ENCODE measurements at regions not wholly inside any gene's neighbourhood (a gene's known extent, or its start where the extent isn't known, plus 50 kb on each side); places are given as distances from the start of the nearest gene placed in this dataset.

DNA sequence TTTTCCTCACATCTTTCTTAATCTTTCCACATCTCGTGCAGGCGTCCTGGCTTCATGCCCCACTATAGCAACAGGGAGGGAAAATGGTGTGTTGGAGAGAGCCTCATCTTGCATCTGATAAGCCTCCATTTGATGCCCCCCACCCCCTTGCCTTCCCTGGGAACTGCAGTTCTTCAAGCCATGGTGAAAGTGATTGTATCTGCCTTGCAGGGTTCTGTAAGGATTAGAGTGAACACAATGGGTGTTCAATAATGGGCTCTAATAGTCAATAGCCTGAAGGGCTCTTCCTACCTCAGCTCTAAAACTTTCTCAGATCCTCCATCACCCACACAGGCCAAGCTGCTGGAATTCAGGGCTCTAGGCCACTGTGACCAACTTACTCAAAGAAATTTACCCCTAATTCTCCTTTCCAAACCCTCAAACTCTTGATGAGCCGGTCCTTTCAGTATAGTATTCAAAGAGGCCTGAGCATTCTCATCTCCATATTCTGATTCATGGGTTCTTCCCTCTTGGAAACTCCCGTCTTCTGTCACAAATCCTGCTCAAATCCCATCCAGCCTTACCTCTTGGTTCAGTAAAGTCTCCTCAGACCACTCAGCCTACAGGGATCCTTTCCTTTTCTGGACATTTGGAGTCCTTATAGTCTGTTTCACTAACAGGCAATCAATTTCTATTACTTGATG is 128.3 kb upstream of the TRIM2 start:
- no peak for DNase-seq (ENCODE audit: low read depth)

GRCh38 chr4:153076861-153077260 is 127.4 kb upstream of the TRIM2 start:
- DNase-seq (ENCODE audit: low read depth) = no peak

DNA sequence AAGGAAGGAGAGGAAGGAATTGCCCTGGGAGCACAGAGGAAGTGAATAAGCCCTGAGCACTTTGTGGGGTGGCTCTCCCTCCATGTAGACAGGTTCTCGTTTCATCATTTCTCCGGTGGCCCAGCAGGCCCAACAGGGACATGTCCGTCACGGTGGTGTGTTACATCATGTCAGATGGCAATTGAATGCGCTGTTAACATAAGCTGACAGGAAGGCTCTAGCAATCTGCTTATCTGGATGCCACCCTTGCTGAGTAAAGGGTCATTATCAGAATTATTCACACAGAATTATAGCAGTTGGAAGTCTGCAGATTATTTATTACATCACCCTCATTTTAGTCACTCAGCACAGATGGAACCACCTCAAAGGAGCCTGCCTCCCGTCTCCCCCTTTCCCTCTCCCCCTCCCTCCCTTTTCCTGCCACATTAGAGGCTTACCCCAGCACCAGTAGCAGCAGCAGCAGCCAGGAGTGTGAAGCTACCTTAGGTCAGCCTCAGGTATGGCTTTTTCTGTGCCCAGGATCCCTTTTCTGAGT is 124.3 kb upstream of the TRIM2 start:
- DNase-seq (ENCODE audit: low read depth) = no peak

DNA sequence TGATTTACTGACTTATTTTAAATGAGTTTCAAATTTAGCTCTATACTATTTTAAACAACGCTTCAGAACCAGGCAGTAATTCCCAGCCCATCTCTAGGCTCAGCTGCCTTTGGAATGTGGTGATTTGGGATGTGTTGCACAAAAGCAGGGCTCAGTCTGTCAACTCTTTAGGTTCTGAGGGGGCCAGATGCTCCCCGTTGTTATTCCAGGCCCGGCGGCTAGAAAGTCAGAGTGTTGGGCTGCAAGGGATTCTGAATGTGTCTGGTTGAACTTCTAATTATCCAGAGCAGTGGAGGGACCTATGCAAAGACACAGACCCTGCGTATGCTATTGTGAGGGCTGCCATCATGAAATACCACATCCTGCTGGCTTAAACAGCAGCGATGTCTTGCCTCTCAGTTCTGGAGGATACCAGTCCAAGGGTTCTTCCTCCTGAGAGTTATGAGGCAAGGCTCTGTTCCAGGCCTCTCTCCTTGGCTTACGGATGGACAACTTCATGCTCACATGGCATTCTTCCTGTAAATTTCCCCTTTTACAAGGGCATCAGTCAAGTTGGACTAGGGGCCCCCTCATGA is 123.2 kb upstream of the TRIM2 start:
- DNase-seq (ENCODE audit: low read depth) = no peak

- DNase-seq (ENCODE audit: low read depth) = no peak
These were observed 122.5 kb upstream of the TRIM2 start for GRCh38 chr4:153081693-153082092.

GRCh38 chr4:153082322-153083301 is 121.6 kb upstream of the TRIM2 start:
- peak; percentile 35 for DNase-seq (ENCODE audit: low read depth)

DNA sequence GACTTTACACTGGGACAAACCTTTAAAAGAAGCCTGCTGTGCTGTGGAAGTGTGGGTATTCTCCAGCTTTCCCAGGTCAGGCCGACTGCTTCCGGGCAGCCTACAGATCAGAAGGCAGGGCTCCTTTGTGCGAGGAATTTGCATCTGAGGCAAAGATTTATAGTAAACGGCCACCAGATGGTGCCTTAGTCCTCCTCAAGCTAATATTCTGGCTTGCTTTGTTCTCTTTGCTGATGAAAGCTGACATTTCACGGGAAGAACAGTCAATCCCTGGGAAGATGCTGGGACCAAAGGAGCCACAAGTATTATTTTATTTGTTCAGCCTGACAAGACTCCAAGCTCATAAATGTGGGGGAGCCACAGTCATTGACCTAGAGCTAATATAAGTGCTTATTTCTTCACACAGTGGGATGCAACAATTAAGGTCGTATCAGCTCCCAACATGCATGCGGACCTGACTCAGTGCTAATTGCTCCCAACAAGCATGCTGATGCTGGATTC is 120.7 kb upstream of the TRIM2 start:
- DNase-seq (ENCODE audit: low read depth) = peak; percentile 78

DNA sequence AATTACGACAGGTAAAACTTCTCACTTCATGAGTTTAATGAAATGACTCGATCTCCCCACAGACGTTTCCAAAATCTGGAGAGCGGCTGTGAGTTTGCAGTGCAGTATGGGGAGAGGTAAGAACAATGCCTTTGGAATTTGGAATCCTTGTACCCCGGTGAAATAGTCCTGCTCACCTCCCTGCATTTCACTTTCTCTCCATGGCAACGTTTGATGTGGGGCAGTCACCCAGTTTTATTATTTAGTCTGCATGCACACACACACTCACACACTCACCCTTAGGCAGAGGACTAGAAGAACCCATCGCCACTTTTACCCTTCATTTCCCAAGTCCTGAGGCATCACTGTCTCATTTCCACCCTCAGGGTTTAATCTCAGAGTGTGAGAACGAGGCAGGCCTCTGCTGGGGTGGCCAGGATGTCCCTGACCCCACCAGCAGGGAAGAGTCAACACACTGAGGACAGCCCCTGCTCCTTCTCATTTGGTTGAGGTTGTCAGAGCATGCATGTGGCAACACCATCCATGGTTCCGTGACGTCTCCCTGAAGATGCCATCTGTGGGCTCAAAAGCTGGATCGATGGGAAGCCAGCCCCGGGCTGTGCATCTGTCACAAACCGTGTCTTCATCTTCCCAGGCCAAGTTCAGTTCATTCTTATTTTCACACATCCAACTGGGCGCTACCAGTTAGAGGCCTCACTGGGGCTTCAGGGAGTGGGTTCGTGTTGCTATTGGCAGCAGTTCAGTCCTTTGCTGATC is 119.8 kb upstream of the TRIM2 start:
- DNase-seq (ENCODE audit: low read depth) = no peak

DNA sequence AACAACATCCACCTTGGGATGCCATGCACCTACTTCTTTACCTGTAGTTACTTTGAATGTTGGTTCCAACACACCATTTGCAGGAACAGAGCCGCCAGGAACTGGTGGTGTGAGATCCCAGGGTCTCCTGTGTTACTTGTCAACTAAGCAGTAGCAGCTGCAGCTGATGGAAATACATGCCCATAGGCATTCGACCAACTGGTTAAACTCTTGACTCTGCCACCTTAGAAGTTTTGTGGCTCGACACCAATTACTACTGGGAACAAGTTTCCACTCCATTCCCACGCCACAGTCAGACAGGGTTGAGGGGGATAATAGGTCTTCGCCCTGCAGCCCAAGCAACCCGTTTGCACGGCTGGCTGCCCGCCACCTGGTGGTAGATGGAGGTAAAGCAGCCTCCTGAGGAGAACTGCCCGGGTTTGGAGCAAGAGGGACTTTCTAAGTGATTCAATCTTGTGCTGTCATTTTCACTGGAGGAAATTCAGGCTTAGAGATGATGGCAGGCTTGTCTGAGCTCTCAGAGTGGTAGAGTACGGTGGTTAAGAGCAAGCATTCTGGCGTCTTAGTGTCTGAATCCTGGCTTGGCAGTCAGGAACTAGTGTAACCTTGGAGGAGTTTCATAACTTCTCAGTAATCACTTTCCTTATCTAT is 119.1 kb upstream of the TRIM2 start:
- DNase-seq (ENCODE audit: low read depth) = peak; percentile 53

DNA sequence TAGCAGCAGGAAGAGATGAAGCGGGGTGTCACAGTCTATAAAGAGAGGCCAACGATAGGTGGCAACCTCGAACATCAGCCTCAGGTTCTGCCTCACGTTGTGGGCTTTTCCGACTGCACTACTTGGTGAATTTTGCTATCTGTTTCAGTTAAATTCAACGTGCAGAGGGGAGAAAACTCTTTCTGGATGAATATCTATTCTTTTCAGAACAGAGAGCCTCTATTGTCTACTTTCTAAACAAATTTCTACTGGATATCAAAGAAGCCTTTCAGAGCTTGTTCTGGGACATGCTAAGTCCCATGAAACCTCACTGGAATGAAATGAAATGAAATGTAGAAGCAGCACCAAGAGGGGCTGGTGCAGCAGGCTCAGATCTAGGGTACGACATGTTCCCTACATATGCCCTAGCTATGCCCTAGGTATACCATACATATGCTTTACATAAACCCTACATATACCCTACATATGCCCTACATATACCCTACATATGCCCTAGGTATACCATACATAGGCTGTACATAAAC is 116.5 kb upstream of the TRIM2 start:
- no peak for DNase-seq (ENCODE audit: low read depth)

DNA sequence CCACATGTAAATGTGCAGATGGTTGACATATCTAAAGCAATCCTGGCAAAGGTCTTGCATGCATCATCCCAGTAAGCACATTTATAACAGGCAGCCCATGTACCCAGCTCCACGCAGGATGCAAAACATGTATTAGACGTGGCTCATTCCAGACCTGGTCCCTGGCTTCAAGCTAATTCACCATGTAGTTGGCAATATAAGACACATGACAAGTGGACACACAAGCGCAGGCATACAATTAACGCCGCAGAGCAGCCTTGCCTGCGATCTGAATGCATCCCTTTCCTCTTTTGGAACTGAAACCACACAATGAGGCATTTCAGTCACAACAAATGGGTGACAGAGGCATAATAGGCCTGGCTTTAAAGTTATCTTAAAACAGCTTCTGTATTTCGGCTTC is 114.5 kb upstream of the TRIM2 start:
- DNase-seq (ENCODE audit: low read depth) = no peak

GRCh38 chr4:153090181-153090580 is 114.1 kb upstream of the TRIM2 start:
- no peak for DNase-seq (ENCODE audit: low read depth)

- DNase-seq (ENCODE audit: low read depth) = no peak
These were observed 113.4 kb upstream of the TRIM2 start for GRCh38 chr4:153090670-153091385.

GRCh38 chr4:153093396-153093795 is 110.8 kb upstream of the TRIM2 start:
- no peak for DNase-seq (ENCODE audit: low read depth)

DNA sequence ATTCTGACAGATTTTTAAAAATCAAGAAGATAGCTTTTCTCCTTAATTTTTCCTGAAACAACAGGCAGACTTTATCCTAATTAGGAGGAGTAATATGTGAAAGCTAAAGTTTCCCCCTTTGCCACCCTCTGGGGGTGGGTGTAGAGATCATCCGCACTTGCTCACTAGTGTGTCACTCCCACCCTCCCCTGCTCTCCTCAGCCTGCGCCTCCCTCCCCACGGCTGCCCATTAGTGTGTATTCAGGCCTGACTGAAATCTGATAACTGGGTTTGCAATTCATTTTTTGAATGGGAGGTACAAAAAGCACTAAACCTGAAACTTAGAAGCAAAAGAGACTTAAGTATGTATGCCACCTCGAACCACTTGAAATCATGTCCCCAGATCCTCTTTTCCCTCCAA is 110.4 kb upstream of the TRIM2 start:
- no peak for DNase-seq (ENCODE audit: low read depth)

DNA sequence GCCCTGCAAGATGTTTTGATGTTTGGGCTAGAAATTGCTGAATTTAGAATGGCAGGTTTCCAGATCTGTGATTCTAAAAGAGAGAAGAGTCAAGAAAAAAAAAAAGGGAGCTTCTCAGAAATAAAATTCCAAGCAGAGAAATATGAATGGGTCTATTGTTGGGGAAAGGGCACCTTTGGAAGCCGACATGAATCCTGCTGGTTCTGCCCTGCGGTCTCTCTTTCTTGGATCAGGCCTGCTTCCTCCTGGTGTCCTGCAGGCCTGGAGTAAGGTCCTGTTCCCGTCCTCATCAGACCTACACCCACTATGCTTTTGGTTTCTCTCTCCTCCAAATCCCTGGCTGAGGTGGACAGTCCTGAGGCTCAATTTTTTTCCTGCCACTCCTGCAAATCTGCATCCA is 109.8 kb upstream of the TRIM2 start:
- DNase-seq (ENCODE audit: low read depth) = no peak

DNA sequence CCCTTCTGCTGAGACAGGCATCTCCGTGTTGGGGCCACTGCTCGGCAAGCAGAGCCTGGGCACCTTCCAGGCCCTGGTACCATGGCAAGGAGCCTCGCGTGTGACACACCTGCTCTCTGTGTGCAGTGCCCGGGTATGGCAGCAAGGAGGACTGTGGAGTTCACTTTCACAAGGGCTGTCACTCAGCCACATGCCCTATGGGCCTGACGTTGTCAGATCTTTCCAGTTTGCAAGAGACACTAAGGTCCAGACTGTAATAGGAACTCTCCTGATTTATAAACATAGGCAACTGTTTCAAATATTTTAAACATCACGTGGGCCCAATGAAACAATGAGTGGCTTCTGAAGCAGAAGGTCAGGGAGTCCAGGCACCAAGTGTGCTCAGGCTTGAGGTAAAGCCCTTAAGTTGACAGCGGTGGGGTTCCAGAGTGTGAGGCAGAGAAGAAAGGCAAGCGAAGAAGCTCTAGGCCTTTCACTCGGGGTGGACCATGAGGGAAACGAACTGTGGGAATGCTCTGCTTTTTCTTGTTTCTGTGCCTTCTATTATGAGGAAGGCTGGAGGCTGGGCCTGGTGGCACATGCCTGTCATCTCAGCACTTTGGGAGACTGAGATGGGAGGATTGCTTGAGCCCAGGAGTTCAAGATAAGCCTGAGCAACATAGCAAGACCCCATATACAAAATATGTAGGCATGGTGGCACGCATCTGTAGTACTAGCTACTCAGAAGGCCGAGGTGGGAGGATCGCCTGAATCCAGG is 108.6 kb upstream of the TRIM2 start:
- DNase-seq (ENCODE audit: low read depth) = no peak

- DNase-seq (ENCODE audit: low read depth) = no peak
These were observed 107.9 kb upstream of the TRIM2 start for GRCh38 chr4:153096344-153096743.

GRCh38 chr4:153098427-153098826 is 105.8 kb upstream of the TRIM2 start:
- no peak for DNase-seq (ENCODE audit: low read depth)

Data from RPMI7951 (cell line).